Renal cortex interstitium (tissue), 11 donors: ENCODE measurements at regions not wholly inside any gene's neighbourhood (a gene's known extent, or its start where the extent isn't known, plus 50 kb on each side); places are given as distances from the start of the nearest gene placed in this dataset.
A peak's percentile ranks its signal among the peaks of the same experiment; 100 is the strongest.
"Not testable (repeated sequence)": the region's sequence is repeated elsewhere in the genome, so short reads cannot be mapped to it uniquely, and the experiment has no call there.

Source experiments
- DNase-seq, 11 donors: peaks; one replicate each; pipeline ENCODE4 v3.0.0-alpha.2; 2013; ENCODE audit warnings: low read depth in 9 of 11, low spot score in 4 of 11; ENCODE audit errors: extremely low read depth in 1 of 11

DNA sequence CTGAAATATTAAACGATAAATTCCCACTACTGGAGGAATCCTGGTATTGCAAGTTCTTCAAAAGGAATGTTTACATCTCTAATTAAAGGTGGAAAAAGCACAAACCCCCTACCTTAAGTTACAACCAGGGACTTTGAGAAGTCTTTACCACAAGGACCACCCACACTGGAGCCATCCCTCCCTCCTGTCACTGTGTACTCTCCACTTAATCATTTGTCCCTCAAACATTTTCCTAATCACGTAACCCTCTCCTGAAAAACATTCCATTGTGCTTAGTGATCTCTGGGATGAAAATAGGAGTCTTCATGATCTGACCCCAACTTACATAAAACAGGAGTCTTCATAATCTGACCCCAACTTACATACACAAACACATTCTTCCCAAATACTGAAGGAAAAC is 85.7 kb downstream of the SUCLG1 start:
- DNase-seq = no peak

DNA sequence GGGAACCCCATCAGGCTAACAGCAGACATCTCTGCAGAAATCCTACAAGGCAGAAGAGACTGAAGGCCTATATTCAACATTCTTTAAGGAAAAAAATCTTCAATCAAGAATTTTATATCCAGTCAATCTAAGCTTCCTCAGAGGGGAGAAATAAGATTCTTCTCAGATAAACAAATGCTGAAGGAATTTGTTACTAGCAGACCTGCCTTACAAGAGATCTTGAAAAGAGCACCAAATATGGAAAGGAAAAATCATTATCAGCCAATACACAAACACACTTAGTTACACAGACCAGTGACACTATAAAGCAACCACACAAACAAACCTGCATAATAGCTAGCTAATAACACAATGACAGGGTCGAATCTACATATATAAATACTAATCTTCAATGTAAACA is 96.5 kb downstream of the SUCLG1 start:
- no peak for DNase-seq

DNA sequence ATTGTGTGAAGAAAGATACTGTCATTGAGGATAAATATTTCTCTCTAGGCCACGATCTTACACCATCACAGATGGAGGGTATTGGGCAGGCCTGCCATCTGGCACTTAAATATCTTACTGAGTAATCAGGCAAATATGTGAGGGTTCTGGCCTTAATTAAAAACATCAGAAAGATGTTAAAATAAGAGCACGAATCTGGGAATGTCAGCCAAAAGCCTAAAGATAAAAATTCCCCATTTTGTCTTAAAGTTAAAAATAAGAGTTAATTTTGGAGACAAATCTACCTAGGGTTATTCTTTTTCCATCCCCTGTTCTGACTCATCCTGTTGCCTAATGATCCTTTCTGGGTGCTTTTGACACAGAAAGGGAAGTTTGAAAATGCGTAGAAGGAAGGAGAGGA is 121.0 kb downstream of the SUCLG1 start:
- no peak for DNase-seq

DNA sequence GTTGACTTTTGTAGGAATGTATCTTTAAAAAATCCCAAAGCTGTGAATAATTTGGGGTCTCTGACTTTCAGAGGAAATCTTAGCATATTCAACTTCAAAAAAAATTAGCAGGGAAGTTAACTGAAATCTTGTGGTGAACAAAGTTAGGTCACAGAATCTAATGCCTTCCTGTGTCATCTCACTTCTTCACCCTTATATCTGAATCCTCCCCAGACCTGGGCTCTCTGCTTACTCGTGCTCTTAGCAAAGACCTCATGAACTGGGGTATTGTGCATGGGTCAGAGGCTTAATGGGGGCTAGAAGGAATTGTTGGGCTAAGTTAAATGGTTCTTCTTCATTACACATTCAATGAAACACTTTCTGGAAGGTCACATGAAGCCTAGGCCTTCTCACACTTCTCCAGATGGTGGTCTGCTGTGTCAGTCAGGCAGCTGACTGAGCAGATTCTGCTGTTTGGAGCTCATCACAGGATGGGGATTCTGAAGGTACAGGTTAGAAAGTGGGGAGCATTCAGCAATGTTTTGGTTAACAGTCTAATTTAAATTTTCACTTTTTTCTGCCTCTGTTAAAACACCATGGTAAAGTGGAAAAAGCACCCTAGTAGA is 131.3 kb downstream of the SUCLG1 start:
- no peak for DNase-seq

DNA sequence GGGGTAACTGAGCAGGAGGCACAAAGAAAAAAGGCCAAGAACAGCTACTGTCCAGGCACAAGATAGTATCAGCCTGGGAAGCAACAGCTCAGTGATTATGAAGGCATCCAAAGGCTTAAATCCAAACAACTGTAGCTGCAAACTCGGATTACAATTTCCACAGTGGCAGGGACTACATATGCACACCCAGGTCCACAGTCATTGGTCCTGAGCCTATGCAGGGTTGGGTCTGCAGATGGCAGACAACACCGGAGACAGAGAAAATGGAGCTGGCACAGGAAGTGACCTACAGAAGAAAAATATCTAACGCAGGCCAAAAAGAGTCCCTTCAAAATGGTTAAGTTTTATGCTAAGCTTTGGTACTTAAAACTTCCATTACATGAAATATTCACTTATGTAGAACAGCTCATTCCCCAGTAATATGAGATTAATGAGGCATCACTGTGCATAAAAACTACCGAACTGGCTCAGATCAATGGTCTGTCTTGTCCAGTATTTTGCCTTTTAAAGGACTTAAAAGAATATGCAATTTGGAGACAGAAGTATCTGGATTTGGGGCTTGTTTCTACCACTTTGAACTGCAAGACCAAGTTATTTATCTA is 132.1 kb downstream of the SUCLG1 start:
- DNase-seq = no peak

DNA sequence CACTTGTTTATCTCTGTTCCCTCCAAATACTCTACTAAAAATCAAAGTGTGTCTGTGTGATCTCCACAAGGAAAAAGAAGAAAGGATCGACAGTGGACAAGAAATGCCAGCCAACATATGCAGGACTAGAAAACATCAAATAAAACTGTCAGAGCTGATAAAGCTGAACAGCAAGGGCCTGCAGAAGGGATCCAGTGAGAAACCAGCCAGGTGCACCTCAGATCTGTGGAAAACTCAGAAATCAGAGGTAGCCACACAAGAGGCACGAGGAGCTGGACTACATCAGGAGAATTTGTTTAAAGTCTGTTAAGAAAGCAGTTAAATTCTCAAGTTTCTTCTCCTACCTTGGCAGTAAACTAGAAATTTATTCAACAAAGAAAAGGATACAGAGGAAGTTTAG is 135.2 kb downstream of the SUCLG1 start:
- DNase-seq = no peak

DNA sequence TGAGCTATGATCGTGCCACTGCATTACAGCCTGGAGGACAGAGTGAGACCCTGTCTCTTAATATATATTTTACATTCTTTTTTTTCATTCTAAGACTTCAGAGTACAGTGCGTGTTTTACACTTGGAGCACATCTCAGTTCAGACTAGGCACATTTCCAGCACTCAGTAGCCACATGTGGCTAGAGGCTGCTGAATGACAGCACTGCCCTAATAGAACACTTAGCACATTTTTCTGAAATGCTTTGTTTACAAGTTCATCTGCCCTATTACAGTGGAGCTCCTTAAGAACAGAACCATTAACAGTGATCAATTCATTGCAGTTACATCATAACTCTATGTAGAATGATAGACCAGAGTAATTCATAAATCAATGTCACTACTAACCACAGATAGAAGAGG is 138.1 kb downstream of the SUCLG1 start:
- no peak for DNase-seq

DNA sequence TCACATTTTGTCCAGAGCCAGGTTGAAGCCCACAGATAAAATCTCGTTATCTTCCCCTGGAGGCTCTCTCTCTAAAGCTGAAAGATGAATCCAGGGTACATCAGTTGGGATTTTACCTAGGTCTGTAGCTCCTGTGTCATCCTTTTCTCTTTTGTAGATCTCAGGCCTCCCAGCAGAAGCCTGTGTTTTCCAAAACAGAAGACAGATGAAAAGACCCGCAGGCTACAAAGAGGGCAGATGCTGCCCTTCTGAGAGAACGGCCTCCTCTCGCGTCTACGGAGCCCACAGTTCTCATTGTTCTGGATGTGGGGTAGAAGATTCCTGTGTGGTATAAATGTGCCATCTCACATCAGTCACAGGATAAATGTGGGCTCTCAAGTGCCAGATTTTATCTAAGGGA is 139.5 kb downstream of the SUCLG1 start:
- no peak for DNase-seq

DNA sequence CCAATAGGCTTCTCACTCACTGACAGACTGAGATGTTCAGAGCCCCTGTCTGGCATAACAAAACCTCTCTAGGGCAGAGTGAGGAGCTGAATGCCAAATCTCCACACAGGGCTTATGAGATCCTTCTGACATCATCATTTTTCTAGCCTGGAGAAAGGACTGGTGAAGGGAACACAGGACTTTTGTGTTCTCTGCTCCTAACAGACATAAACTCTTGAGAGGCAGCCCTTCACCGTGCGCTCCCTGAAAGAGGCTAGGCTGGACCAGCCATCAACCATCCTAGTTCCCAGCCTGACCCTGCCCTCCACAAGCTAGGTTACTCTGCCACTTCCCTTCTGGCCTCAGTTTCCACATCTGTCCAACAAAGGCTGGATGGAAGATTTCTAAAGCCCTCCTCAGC is 141.9 kb downstream of the SUCLG1 start:
- DNase-seq = no peak

DNA sequence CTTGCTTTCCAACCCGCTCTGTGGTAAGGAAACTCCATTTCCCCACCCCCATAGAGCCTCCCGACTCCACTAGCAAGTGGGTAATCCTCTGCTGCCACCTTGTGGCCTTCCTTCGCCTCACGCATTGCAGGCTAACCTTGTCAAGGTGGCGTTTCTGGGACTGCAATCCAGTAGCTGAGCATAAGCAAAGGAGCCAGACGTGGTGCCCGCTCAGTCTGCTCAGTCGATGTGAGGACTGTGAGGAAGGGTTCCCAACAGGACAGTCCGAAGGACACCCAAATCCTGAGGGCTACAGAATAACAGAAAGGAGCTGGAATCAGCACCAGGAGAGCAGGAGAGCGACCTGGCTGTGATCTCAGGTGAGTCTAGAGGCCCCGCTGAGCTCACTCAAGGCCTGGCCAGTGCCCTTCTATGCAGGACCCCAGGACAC is 144.2 kb downstream of the SUCLG1 start:
- peak; percentile 54 to 81 (median 74) for DNase-seq

DNA sequence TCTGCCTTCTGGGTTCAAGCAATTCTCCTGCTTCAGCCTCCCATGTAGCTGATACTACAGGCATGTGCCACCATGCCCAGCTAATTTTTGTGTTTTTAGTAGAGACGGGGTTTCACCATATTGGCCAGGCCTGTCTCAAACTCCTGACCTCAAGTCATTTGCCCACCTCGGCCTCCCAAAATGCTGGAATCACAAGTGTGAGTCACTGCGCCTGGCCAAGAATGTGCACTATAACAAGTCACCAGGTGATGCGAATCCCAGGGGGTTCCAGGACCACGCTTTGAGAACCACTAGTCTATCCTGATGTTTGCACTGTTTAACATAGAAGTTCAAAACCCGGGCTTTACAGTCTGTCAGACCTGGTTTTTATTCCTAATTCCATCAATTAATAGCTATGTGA is 144.8 kb downstream of the SUCLG1 start:
- no peak for DNase-seq

DNA sequence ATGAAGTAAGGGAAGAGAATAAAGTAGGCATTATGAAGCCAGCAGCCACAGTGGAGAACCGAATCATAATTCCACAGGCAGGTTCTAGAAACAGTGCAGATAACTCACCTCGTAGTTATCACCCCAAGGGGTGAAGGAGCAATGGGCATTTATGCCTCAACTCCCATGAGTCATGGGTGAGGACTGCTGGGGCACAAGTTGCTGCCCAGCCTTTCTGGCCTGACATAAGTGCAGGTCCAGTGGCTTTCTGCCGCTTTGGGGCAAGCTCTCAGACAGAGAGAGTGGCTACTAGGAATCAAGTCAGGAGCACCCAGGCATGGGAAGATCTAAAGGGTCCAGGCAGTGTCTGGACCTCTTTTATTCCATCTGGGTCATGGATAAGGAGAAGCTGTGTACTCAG is 149.8 kb downstream of the SUCLG1 start:
- DNase-seq = no peak

DNA sequence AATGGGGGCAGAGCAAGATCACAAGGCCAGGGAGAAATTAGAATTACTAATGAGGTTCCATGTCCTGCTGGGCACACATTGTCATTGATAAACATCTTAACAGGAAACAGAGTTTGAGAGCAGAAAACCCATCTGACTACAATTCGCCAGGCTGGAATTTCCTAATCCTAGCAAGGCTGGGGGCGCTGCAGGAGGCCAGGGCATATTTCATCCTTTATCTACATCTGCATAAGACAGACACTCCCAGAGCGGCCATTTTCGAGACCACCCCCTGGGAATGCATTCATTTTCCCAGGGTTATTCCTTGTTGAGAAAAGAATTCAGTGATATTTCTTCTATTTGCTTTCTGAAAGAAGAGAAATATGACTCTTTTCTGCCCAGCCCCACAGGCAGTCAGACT is 152.7 kb downstream of the SUCLG1 start:
- no peak for DNase-seq

DNA sequence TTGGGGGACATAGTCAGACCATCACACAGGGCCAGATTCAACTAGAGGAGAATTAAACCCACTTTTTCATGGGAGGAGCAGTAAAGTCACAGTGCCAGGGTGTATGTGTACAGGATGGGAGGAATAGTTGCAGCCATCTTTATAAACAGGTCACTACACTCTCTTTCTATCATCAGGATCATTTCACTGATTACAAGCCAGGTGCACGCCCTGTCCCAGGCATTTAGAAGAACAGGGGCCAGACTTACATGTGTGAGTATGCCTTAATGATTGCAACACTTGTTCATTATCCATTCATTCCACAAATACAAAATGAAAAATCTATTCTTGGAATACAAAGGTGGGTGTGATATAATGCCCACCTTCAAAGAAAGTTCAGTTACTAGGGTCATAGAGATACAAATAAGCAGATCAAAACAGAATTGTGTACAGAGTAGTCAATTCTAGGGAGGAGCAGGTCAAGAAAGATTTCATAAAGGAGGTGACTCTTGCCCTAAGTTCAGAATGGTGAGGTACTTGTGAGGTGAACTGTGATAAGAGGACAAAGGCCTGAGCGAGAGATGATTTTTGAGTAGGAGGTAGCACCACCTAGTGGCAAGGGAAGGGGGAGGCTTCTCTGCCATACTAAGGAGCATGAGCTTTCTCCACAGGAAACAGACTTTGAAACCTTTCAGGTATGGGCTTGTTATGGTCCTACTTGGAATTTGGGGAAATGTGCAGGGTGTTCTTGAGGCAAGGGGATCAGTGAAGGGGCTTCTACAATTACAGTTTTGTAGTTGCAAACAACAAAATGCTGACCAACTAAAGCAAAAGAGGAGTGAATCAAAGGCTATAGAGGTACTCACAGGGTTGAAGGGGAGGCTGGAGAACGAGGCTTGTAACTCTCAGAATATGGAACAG is 156.3 kb downstream of the SUCLG1 start:
- DNase-seq = peak in 10 of 11 donors; percentile 25 to 62 (median 49)

DNA sequence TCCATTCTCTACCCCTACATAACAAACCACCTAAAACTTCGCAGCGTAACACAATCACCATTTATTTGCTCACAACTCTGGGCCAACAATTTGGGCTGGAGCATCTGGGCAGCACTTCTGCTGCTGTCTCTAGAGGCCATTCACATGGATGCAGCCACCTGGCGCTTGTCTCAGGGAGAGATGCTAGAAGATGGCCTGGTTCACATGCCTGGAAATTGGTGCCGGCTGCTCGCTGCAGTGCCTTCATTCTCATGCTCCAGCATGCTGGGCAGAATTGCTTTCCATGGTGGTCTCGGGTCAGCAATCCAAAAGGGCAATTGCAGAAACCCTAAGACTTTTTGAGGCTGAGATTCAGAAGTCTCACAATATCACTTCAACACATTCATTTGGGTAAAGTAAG is 157.4 kb downstream of the SUCLG1 start:
- DNase-seq = no peak

DNA sequence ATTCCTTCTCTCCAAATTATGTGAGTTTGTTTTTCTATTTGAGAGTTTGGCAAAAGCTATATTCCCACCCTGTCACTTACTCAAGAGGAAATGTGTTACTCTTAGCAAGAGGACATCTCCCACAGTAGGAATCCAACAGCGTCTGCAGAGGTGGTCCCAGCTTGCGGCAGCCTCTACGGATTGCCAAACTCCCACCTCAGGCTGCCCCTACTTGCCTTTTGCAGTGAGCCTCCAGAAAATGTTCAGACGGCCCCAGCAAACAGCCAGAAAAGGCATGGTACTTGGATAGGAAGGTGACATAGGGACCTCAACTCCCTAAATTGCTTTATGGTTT is 158.4 kb downstream of the SUCLG1 start:
- no peak for DNase-seq

DNA sequence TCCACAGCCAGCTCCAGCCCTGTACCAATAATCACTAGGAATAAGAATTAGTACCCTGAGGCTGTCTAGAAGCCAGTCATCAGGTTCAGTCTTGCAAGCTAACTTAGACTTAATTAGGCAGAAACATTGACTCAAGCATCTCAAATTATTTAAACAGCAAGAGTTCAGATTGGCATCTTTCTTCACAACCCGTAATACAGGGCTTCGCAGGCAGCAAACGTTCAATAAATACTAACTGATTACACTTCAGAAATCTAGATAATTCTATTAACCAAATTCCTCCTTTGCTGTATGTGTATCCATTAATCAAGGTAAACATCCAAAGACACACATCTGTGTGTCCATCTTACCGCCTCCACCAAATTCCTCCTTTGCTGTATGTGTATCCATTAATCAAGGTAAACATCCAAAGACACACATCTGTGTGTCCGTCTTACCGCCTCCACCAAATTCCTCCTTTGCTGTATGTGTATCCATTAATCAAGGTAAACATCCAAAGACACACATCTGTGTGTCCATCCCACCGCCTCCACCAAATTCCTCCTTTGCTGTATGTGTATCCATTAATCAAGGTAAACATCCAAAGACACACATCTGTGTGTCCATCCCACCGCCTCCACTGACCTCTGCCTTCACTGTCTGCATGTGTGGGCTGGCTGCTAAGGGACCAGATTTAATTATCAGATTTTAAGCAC is 158.9 kb downstream of the SUCLG1 start:
- not testable (repeated sequence) for DNase-seq

DNA sequence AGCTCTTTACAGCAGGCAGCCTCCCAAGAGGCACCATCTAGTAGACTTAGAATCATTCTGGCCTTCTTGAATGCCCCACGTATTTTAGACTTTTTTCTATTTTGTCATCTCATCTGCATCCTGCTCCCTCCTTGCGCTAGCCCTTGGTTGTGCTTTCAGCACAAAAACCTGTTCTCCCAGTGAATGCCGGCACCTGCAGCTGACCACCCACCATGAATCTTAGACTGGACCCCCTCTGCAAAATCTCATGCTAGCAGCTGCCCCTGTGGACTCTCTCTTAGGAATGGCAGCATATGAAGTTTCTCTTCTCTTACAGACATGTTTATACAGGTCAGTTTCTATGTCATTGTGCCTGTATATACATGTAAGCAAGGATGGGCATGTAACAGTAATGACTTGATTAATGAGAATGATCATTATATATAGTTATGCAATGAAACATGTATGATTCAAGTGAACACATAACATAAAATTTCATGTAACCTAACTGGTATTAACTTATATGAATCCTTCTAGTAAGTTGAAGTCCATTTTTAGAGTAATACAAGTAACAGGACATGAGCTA is 159.8 kb downstream of the SUCLG1 start:
- no peak for DNase-seq

DNA sequence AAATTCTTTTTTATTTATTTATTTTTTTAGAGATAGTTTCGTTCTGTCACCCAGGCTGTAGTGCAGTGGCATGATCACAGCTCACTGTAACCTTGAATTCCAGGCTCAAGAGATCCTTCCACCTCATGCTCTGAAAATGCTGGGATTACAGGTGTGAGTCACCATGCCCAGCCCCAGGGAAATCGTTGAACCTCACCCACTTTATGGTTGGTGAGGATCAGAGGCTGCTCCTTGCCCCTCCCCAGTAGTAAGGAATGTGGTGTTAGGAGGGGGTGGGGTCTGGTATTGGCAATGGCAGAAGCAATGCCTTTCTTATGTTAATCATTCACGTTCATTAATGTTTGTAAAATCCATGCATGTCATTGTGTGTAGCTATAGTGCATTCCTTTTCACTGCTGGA is 161.9 kb downstream of the SUCLG1 start:
- peak in 1 of 11 donors; percentile 15 for DNase-seq
